ENCODE measurements at regions not wholly inside any gene's neighbourhood (a gene's known extent, or its start where the extent isn't known, plus 50 kb on each side); places are given as distances from the start of the nearest gene placed in this dataset.

- H3K4me1 ChIP-seq, result peaks cover 83% of the 10 kb centered on the region
Measured at GRCh38 chr12:124514145-124514995, 53.0 kb downstream of the NCOR2 start.

DNA sequence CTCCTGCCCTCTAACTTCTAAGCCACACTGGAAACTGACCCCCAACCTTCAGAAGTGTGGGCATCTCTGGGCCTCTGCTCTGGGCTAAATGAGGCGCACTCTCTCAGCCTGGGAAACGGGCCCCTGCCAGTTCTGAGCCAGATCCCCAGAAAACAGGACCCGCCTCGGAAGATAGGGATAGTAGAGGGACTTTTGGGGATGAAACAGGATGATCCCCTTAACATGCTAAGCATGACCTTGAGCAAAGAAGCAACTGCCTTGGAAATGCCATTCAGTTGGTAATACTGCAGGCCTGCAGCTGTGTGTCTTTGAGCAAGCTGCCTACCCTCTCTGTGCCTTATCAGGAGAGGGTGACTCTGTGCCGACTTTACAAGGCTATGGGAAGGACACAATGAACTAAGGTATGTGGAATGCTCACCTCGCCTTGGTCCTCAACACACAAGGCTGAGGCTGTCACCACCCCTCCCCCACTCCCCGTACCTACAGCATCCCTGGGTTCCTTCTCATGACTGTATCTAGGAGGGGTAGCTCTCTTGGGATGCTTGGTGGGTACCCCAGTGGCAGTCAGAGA lies 54.0 kb downstream of the NCOR2 start:
- Histone ChIP-seq H3K4me1 (peaks cover 83% of the 10 kb centered on the region), H3K36me3 (replicated peaks in 1 of 2; ENCODE audit: insufficient read depth in 1 of 2, low read depth in 2 of 2) (no peaks in the 10 kb centered on the region), H3K27ac (peak overlapping the region in 3 of 4 donors; percentile 81 to 85 (median 82)), H3K9me3 (no peaks in the 10 kb centered on the region), H3K4me3 (no peak overlapping the region), H3K27me3 (no peaks in the 10 kb centered on the region)
- intact Hi-C loops (cut with DNase I), result no loop called here
- DNase-seq (no peak), ATAC-seq (no peak)
- WGBS, 2 donors, result 67 to 76% methylated on average over 4 to 7 of the region's 7 CpGs
- TF ChIP-seq, protein P1, sequence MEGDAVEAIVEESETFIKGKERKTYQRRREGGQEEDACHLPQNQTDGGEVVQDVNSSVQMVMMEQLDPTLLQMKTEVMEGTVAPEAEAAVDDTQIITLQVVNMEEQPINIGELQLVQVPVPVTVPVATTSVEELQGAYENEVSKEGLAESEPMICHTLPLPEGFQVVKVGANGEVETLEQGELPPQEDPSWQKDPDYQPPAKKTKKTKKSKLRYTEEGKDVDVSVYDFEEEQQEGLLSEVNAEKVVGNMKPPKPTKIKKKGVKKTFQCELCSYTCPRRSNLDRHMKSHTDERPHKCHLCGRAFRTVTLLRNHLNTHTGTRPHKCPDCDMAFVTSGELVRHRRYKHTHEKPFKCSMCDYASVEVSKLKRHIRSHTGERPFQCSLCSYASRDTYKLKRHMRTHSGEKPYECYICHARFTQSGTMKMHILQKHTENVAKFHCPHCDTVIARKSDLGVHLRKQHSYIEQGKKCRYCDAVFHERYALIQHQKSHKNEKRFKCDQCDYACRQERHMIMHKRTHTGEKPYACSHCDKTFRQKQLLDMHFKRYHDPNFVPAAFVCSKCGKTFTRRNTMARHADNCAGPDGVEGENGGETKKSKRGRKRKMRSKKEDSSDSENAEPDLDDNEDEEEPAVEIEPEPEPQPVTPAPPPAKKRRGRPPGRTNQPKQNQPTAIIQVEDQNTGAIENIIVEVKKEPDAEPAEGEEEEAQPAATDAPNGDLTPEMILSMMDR (IDR thresholded peaks at IDR 0.05), result no peak
- no peak for TF ChIP-seq POLR2A (IDR thresholded peaks at IDR 0.05)

More at GRCh38 chr12:124514145-124514995, 53.0 kb downstream of the NCOR2 start:
- Histone ChIP-seq H3K27ac (peak overlapping the region in 3 of 4 donors; percentile 82 to 98 (median 96)), H3K4me3 (no peak overlapping the region), H3K27me3 (no peaks in the 10 kb centered on the region), H3K9me3 (no peaks in the 10 kb centered on the region), H3K36me3 (replicated peaks in 1 of 2; ENCODE audit: insufficient read depth in 1 of 2, low read depth in 2 of 2) (no peaks in the 10 kb centered on the region)
- WGBS, 2 donors, result 90 to 91% methylated on average over 9 to 12 of the region's 12 CpGs
- DNase-seq (no peak), ATAC-seq (no peak)
- TF ChIP-seq POLR2A (IDR thresholded peaks at IDR 0.05), result no peak
- TF ChIP-seq, protein P1 (IDR thresholded peaks at IDR 0.05), result no peak
- intact Hi-C loops (cut with DNase I), result no loop called here

DNA sequence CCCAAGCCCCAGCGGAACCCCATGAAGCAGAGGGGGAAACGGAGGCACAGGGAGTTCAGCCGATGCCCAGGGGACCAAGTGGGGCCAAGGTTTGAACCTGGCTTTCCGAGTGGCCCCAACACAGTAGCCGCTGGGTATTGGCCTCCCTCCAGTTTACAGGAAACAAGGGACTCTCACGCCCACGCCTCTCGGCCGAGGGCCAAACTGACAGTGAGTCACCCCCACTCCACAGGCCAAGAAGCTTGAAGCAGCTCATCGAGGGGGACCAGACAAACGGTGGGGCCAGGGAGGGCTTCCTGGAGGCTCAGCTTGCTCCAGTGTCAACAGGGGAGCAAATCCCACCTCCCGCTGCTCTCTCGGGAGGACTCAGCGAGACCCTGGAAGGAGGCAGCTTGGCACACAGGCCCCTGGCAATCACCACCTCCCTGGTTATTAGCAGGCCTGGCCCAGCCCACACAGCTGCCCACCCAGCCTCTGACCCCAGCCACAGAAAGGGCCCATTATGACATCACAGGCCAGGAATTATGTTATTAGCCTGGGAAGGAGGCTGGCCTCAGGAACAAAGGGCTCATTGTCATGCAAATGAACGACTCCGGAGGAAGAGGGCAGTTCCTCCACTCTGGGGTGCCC lies 54.6 kb downstream of the NCOR2 start:
- Histone ChIP-seq H3K4me1 (peaks cover 83% of the 10 kb centered on the region), H3K9me3 (no peaks in the 10 kb centered on the region), H3K27me3 (no peaks in the 10 kb centered on the region), H3K4me3 (no peak overlapping the region), H3K27ac (peak overlapping the region; percentile 70 to 85 (median 82)), H3K36me3 (replicated peaks in 1 of 2; ENCODE audit: insufficient read depth in 1 of 2, low read depth in 2 of 2) (no peaks in the 10 kb centered on the region)
- peak; percentile 56 for ATAC-seq
- TF ChIP-seq POLR2A (IDR thresholded peaks at IDR 0.05), result no peak
- TF ChIP-seq, protein P1 (IDR thresholded peaks at IDR 0.05), result no peak
- intact Hi-C loops (cut with DNase I), result no loop called here
- 40 to 65% methylated on average over 7 to 16 of the region's 16 CpGs for WGBS, 2 donors
- DNase-seq, result peak; percentile 66 to 86 (median 81)

DNA sequence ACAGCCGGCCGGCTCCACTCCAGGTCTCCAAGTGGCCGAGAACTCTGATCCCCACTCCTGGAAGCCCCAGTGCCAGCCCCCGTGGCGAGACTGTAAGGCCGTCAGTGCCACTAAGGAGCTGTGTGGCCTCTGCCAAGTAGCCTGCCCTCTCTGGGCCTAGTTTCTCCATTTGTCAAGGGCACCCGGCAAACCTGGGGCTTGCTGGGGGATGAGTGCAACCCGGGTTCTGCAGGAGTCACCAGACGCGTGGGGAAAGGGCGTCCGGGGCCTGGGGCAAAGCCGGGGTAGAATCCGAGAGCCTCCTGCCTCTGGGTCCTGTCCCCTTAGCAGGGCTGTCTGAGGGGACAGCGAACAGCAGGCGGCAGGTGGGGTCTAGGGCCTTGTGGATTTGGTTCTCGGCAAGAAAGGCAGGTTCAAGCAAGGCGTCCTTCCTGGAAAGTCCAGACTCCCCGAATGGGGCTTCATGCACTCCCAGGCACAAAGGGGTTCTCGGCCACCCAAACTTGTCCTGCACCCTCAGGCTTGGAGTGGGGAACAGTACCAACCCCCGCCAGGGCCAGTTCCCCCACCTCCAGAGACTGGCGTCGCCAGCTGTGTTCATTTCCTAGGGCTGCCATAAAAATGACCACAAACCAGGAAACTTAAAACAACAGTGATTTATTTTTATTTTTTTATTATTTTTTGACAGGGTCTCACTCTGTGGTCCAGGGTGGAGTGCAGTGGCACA lies 56.0 kb downstream of the NCOR2 start:
- 81 to 91% methylated on average over 17 to 23 of the region's 23 CpGs for WGBS, 2 donors
- Histone ChIP-seq H3K4me3 (no peak overlapping the region), H3K36me3 (replicated peaks in 1 of 2; ENCODE audit: insufficient read depth in 1 of 2, low read depth in 2 of 2) (no peaks in the 10 kb centered on the region), H3K27me3 (no peaks in the 10 kb centered on the region), H3K27ac (peak overlapping the region in 3 of 4 donors; percentile 81 to 85 (median 82)), H3K9me3 (no peaks in the 10 kb centered on the region), H3K4me1 (peaks cover 83% of the 10 kb centered on the region)
- intact Hi-C loops (cut with DNase I), result no loop called here
- no peak for TF ChIP-seq POLR2A (IDR thresholded peaks at IDR 0.05)
- TF ChIP-seq, protein P1 (IDR thresholded peaks at IDR 0.05), result no peak
- ATAC-seq (no peak), DNase-seq (no peak)
